ENCODE measurements at regions not wholly inside any gene's neighbourhood (a gene's known extent, or its start where the extent isn't known, plus 50 kb on each side); places are given as distances from the start of the nearest gene placed in this dataset.
A peak's percentile ranks its signal among the peaks of the same experiment; 100 is the strongest.

DNA sequence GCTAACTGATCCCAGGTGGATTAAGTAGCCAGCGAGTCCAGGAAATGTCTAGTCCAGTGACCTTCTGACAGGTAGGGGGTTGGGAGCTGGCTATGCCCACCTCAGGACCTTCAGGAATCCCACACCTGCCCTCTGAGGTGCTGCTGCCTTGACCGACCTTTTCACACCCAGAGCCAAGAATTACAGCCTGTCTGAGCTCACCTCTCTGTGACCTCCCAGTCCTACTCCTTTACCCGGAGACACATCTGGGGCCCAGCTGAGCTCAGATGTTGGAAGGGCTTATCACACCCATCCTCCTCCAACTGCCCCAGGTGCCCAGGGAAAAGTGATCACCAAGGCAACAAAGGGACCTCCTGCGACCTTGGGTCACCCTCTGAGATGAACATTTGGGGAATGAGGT, 413.3 kb upstream of the TNP1 start:
- no peak for DNase-seq (ENCODE audit: low spot score)

DNA sequence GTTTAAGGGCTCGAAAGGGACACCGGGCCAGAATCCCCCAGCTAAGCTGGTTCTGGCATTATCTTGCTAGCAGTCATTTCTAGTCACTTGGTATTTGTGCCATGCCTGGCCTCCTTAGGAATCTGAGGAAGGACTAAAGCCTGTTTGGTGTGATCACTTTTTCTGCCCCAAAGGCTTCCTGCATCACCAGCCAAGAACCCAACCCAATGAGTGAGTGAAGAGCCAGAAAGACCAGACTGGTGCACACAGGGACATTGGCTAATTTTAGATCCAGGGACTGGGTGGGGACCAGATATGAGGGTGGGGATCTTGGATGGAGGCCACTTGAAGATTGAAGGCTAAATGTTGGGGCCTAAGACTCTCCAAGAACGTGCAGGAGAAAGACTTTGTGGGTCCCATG, 411.9 kb upstream of the TNP1 start:
- DNase-seq (ENCODE audit: low spot score), result no peak

DNA sequence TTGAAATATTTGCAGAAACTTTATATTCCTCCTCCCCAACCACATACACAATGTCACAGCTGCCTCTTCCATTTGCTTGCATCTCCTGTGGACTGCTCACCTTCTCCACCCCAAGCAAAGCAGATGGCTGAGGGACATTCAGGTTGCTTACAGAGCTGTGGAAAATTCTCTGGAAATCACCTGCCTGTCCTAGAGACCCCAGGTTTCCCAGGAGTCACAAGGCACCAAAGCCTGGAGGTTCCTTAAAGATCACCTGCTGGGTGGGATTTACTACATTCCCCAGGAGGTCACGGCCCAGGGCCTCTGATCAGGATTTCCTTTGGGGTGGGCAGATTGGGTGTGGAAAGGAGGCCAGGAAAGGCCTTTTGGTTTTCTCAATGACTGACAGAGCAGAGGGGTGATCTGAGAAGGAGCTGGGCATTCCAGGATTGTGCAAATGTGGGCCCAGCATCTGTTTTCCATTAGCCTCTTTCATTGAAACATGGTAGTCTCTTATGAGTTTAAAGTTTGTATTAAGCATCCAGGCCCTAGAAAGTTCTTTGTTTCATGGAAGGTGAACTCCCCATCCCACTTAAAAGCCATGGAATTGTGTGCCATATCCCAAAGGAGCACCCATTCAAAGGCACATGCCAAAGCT, 410.7 kb upstream of the TNP1 start:
- DNase-seq (ENCODE audit: low spot score), result no peak

DNA sequence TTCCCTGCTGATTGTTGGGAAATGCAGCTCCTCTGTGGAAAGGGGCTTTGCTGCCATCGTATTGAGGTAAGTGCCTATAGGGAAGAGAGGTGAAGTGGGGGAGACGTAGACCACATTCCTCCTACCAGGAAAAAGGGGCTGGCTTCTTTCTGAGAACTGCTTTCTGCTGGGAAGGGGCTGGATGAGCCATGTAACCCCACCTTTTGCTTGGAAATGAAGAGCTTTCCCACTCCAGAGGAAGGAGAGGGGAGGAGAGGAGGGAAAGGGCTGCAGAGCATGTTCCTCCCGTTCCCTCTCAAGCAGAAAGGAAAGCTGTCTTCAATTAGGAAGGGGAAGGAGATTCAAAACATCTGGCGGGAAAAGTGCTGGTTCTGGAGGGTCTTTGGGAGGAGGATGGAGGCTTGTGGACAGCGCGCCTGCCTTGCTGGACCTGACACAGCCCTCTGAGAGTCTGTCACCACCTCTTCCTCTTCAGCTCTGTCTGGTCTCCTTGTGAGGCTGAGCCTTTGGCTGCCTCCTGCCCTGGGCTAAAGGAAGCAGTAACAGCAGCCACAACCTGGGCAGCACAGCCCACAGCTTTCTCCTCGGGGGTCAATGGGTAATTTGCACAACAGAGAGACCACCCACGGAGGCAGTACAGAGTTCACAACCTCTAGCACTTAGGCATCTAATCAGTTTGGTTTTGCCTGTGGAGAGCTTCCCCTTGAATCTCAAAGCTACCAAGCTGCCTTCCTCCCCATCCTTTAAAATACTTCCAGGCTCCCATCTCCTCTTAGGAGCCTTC, 410.0 kb upstream of the TNP1 start:
- DNase-seq (ENCODE audit: low spot score), result no peak

DNA sequence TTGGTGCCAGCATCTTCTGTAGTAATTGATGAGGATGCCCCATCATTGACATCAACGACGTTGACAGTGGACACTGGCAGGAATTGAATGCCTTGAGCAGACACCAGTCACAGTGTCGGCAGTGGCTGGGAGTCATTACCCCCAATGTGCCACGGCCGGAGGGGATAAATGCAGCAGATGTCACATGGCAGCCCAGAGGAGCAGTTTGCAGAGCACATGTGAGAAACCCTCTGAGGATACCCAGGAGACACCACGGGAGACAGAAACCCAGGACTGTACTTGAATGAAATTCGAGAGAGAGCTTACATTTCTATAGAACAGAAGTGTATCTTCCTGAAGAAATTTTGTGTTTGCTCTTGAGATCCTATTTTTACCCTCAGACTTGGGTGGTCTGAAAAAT, 409.1 kb upstream of the TNP1 start:
- DNase-seq (ENCODE audit: low spot score), result no peak

DNA sequence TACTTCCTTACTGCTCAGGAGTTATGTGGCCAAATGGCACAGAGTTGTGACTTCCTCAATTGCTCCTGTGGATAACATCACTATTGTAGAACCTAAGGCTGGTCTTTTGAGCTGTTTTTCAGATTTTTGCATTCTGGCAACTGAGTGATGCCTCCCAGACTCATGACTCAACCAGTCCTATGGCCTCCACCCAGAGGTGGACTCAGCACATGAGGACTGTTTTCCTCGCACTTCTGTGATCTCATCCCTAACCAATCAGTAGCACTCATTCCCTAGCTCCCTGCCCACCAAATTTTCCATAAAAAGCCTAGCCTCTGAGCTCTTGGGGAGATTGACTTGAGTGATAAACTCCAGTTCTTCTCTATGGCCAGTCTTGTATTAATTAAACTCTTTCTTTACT, 407.9 kb upstream of the TNP1 start:
- DNase-seq (ENCODE audit: low spot score), result no peak

DNA sequence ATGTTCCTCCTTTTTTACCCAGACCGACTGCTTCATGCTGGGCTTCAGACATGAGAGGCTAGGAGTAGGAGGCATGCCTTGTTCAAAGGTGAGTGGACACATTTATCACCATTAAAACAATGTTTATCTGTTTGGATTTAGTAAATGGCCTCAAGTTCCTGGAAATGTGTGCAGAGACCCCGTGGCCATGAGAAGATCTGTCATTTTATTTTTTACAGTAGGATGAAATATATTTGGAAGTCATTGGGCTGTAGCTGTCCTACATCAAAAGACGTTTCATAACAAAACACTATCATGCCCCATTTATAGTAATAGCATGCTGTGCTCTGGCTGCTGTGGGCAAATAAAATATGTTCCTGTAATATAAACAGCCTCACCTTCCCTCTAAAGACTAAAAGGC, 403.9 kb upstream of the TNP1 start:
- no peak for DNase-seq (ENCODE audit: low spot score)

DNA sequence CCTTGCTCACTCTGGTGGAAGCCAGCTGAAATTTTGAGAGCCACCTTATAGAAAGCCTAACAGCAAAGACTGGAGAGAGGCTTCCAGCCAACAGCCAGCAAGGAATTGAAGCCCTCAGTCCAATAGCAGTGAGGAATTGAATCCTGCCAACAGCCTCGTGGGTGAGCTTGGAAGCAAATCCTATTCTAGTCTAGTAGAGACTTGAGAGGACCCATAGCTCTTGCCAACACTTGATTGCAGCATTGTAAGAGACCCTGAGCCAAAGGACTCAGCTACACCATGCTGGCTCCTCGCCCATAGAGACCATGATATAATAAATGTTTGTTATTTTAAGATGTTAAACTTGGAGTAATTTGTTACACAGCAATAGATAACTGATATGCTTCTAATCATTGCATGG, 403.0 kb upstream of the TNP1 start:
- DNase-seq (ENCODE audit: low spot score), result no peak

DNA sequence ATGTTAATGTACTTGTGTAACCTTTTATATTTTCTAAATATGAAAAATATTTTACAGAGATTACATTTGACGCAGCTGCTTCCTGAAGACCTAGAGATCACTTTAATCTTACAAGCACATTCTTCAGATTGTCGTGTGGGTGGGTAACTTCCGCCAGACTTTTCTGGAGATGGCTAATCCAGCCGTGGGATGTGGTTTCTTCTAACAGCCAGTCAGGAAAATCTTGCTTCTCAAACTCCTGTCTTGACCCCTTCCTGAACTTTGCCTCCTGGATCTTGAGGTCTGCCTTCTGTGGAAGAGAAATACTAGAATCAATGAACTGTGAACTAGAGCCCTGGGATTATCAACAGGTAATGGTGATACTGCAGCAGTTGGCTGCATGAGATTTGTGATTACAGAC, 401.6 kb upstream of the TNP1 start:
- peak; percentile 20 for DNase-seq (ENCODE audit: low spot score)

DNA sequence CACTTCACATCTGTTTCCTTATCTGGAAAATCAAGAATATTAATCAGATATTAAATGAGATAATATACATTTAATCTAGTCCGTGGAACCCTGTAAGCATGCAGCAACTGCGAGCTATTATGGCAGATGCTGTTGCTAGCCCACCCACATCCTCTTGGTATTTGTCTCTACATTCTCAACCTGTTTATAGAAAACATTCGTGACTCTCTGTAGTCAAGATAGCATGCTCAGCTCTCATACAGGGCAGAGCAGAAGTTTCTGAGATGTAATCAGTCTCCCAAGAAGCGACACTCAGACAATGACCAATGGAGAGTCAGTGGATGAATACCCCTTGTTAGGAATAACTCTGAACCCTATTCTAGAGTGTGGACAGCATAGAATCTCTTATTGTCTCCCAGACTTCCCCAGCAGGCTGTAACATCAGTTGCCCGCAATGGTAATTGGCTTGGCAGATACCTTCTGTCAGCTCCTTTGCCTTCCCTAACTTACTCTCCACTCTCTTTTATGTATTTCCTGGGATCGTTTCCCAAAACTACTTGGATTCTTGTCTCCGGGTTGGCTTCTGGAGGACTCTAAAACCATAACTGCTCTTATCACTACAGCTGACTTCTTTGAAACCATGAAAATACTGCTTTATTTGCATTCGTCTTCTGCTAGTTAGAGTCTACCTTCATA, 400.7 kb upstream of the TNP1 start:
- DNase-seq (ENCODE audit: low spot score), result no peak

DNA sequence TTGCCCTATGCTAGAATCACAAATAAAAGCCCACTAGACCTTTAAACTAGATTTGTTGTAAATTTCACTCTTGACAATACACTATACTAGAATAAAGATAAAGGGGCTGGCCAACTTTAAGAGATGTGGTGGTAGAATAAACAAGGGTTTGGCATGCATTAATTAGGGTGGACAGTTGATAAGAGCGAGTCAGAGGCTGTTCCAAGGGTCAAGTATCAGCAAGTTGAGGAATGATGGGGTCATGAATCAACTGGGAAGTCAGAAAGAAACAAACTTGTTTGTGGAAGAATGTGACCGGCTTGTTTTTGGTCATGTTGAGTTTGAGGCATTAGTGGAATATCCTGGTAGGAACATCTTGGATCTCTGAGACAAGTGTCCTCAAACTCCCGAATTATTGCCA, 398.3 kb upstream of the TNP1 start:
- DNase-seq (ENCODE audit: low spot score), result no peak

DNA sequence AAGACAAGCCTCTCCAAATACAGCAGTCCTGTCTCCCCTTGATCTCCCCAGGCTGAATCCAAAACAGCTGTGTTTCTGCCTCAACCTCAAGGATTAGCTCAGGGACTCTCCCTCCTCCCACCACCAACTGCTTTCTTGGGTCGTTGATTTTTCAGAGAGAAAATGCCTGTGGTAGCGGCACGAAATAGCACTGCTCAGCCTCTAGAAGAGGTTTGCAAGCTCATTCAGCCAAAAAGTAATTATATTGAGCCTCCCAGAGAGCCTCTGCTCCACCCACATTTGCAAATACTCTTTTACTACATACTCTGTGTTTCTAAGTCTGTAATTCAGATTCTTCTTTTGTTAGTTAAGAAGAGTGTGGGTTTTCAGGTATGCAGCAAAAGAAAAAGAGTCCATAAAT, 396.4 kb upstream of the TNP1 start:
- no peak for DNase-seq (ENCODE audit: low spot score)

DNA sequence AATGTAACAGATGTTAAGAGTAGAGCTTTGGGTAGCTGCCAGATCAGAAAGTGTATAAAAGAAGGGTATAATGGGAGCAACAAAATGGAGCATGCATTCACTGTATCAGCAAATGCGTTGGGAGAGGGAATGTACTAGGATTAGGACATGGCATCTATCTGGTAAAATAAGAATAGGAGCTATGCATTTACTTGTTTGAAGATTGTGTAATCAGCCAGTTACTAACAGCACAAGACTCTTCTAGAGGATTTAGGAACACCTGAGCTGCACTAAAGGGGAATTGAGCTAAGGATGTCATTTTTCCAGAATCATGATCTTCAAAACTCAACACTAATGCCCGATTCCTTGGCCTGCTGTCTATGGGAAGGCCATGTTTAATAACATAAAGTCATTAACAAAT, 394.2 kb upstream of the TNP1 start:
- DNase-seq (ENCODE audit: low spot score), result no peak

DNA sequence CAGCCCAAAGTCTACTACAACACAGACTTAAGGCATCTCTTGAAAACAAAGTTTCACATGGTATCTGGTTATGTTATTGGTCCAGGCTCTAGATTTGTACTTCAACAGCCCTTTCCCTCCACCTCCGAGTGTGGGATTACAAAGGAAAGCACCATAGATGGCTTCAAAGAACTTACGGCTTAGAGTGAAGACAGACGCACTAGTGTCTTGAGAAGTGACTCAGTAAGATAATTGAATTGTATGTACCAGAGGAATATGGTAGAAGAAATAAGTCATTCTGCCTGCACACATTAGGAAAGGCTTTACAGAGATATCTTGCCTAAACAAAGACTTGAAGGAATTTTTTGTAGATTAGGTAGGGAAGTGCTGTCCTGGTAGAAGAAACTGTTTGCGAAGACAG, 392.3 kb upstream of the TNP1 start:
- DNase-seq (ENCODE audit: low spot score), result peak; percentile 22

DNA sequence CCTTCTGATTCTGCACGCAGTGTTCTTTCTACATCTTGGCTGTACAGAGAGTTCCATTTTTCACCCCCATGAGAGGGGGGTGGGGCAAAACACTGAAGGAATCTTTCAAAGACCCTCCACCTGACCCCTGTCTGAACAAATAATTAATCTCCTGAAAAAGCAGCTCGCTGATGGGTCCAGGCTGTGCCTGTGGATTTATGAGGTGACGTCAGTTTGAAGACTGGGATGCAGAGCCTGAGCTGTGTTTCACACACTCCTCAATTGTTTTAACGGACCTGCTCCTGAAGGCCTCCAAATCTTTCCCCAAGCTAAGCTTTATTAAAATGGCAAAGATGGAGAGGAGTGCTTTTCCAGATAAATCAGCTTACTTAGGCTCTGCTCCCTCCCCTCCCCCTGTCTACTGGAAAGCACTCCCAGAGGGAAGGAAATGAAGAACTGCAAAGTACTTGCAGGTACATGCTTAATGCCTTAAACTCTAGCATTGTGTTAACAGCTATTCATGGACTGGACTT, 390.2 kb upstream of the TNP1 start:
- DNase-seq (ENCODE audit: low spot score), result no peak

DNA sequence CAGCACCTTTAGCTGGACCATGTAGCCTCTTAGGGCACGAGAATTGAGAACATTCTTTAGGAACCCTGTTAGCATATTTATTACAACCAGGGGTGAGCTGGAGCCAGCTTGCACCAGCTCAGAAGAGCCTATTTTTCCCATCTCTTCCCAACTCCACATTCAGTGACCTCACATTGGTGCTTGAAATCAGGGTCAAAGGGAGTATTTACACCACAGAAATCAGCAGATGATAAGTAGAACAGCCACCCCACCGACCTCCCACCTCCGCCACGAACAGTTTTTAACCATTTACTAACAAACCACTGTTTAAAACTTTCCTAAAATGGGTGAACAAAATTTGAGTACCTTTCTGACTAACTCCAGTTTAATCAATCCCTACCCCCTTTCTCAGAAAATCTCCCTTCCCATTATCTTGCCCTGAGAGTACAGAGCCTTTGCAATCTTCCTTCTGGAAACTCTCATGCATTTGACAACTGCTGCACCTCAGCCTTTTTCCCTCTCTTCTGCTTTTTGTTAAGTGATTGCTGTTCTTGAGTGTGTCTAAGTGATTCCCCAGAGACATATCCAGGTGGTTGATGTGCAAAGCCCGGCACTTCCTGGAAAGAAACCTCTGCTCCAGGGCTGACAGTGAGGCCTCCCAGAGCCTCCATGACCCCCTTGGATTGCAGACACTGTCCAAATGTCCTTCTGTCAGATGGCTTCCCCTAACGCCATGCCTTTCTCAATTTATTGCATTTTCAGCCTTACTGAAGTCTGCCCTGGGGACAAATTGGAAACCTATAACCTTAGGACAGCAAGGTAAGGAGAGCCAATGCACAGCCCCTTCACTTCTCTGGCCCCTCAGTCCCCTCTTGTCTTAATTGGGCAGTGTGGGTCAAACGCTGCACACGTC, 389.5 kb upstream of the TNP1 start:
- DNase-seq (ENCODE audit: low spot score), result no peak

DNA sequence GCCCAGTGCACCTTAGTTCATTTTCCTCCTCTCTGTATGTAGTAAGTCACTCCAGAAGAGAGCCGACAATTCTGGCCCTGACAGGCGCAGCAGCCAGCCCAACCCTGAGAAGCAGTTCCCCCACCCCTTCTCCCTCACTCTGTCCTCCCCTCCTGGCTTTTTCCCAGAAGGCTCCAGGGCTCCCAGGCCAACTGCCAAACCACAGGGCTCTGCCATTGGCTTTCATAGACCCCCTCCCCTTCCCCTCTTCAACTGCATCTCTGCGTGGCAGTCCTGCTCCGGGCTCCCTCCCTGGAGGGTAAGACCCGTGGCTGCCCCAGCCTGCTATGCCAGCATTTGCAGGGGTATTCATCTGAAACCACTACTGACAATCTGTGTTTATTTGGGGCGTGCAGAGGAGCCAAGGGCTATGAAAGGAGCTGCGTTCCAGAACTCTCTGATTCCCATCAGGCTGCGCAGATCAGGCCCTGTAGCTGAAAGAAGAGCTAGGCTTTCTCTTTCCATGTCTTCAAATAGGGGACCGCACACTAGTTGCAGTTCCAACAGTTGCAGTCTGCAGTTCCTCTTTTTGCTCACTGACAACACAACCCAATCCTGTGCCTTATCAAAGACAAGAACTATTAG, 388.6 kb upstream of the TNP1 start:
- no peak for DNase-seq (ENCODE audit: low spot score)

DNA sequence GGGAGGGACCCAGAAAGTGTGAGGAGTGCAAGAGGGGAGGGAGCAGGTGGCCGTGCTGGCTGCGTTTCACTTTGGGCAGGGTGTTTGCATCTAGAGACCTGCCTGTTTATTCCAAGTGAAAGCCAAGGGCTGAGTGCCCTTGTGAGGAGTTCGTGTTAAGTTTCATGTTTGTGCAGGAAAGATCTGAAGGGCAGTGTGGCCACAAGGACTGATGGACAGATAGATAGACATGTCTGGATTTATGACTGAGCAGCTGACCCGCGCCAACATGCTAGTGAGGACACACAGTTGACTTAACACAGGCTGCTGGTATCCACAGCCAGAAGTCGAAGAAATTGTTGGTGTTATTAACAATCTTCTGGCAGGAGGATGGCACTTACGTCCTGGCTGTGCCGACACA, 387.6 kb upstream of the TNP1 start:
- no peak for DNase-seq (ENCODE audit: low spot score)

DNA sequence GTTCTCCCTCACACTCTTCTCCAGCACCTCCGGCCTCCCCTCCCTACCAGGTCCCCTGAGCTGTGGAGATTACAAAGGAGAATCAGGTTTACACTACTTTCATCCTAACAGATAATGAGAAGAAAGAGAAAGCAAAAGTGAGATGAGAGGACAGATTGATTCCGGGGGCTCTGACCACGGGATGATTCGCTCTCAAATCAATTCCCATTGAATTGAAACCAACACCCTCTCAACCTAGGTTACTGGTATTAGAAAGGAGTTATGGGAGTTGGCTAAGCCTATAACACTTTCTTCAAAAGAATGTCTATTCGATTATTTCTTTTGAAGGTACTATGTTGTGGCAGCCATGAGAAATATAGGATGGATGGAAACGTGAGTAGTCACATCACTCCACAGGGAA, 386.2 kb upstream of the TNP1 start:
- DNase-seq (ENCODE audit: low spot score), result no peak

DNA sequence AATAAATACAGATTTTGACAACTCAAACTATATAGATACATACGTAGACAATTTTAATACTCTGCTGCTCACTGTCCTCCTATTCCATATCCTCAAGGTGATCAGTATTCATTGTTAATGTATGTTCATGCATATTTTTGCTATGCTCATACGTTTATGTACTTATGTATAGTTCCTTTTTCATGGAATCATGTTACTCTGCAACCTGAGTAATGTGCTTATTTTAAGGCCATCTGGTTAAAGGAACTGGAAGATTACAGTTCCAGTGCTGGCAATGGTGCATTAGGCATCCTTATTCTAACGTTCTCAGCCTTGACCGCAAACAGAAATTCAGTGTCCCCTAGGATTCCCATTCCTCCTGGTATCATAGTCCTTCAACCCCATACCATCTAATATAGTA, 385.0 kb upstream of the TNP1 start:
- no peak for DNase-seq (ENCODE audit: low spot score)

DNA sequence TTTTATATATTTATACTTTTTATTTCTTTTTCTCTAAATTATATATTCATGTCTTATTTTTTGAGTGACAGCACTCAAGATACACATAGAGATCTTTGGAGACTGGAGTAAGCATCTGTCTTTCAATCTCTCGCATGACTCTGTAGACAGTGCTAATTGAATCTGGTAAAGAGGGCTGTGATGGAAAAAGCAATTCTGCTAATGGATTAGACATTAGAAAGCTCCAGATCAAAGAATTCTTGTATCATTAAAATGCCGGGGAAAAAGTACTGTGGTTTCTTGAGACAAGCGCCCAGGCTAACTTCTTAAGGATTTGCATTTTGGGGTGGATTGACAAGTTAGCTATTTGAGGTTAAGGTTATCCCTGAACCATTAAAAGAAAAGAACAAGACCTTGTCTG, 383.1 kb upstream of the TNP1 start:
- no peak for DNase-seq (ENCODE audit: low spot score)

DNA sequence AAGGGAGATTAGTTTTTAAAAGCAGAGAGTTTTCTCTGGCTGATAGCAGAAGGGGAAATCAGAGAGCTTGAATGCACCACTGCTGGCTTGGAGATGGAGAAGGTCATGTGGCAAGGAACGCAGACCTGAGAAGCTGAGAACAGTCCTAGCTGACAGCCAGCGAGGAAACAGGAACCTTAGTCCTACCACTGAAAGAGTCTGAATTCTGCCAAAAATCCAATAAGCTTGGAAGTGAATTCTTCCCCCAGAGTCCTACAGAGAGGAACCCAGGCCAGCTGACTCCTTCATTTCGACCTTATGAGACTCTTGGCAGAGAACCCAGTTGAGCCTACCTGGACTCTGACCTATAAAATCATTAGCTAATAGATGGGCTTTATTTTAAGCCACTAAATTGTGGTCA, 371.9 kb upstream of the TNP1 start:
- no peak for DNase-seq (ENCODE audit: low spot score)

All from COLO829 (cell line).